ENCODE measurements at regions not wholly inside any gene's neighbourhood (a gene's known extent, or its start where the extent isn't known, plus 50 kb on each side); places are given as distances from the start of the nearest gene placed in this dataset.

DNA sequence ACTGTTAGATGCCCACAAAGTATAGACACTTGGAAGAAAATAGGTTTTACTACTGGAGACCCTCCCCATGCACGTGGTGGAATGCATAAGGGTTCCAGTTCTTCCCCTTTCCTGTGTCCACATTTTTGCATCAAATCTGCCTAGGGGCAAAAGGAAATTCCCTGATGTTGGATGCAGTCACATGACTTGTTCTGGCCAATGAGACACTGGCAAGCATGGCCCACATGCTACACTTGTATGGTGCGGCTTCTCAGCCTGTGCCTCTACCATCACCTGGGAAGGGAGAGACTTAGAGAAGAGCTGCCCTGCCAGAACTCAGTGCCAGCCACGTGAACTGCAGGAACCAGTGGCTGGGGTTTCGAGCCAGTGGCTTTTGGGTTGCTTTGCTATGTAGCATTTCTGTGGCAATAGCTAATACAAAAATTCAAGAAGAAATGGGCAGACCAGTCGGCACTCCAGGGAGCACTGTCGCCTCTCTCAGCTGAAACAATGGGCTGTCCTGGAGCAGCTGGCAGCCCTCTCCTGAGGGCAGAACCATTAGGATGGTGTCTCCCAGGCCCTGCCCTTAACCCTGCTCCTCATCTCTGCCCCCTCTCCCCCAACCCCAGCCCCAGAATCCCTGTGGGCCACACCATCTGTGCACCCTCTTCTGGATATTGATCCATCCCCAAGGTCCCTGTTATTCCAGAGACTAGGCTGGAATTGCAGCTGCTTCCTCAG lies 634.0 kb downstream of the UQCRFS1 start:
- TF ChIP-seq, protein P1, sequence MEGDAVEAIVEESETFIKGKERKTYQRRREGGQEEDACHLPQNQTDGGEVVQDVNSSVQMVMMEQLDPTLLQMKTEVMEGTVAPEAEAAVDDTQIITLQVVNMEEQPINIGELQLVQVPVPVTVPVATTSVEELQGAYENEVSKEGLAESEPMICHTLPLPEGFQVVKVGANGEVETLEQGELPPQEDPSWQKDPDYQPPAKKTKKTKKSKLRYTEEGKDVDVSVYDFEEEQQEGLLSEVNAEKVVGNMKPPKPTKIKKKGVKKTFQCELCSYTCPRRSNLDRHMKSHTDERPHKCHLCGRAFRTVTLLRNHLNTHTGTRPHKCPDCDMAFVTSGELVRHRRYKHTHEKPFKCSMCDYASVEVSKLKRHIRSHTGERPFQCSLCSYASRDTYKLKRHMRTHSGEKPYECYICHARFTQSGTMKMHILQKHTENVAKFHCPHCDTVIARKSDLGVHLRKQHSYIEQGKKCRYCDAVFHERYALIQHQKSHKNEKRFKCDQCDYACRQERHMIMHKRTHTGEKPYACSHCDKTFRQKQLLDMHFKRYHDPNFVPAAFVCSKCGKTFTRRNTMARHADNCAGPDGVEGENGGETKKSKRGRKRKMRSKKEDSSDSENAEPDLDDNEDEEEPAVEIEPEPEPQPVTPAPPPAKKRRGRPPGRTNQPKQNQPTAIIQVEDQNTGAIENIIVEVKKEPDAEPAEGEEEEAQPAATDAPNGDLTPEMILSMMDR (IDR thresholded peaks at IDR 0.05), result no peak
- TF ChIP-seq POLR2A (IDR thresholded peaks at IDR 0.05), result no peak

Data from vagina (tissue), 2 donors.